CD4-positive, alpha-beta T cell (primary cell): ENCODE measurements at regions not wholly inside any gene's neighbourhood (a gene's known extent, or its start where the extent isn't known, plus 50 kb on each side); places are given as distances from the start of the nearest gene placed in this dataset.

Experiments used
- ATAC-seq: fragments of 200-7000 bp; cut with Tn5 transposase; one replicate; pipeline ENCODE4 v1.10.0; 2022; ENCODE audit warnings: mild to moderate bottlenecking; ENCODE audit not compliant: poor library complexity
- CTCF ChIA-PET: fragments of 350-600 bp; sonication (Branson Sonifier 250); formaldehyde crosslinking; loops from one replicate; lab custom pipeline; 2021; ENCODE audit warnings: antibody characterized with exemption, inconsistent platforms; lab: Charles Lee
- POLR2A ChIA-PET: fragments of 350-600 bp; sonication (Branson Sonifier 250); formaldehyde crosslinking; loops from one replicate; lab custom pipeline; 2021; ENCODE audit warnings: antibody characterized with exemption, inconsistent platforms; lab: Charles Lee
- DNase-seq, 14 experiments: peaks; one replicate each; pipeline ENCODE4 v3.0.0-alpha.2; 2013 to 2020; ENCODE audit warnings: mixed read lengths in 2 of 14
- H3K27ac ChIP-seq, 2 donors: one replicate each; pipeline versions ENCODE4 v1.5.1 to v1.7.0; 2013; ENCODE audit warnings: low read length in 2 of 2, low read depth in 1 of 2, mild to moderate bottlenecking in 1 of 2
- H3K27me3 ChIP-seq, 2 experiments: 1 replicate in 1 of 2; 2 replicates in 1 of 2; pipeline versions ENCODE4 v1.6.1 to v1.7.0; 2013; ENCODE audit warnings: low read length in 2 of 2, control low read depth in 1 of 2, mild to moderate bottlenecking in 1 of 2, moderate library complexity in 1 of 2; ENCODE audit not compliant: insufficient read depth in 2 of 2, control insufficient read depth in 1 of 2
- H3K36me3 ChIP-seq: one replicate; pipeline ENCODE4 v1.6.1; 2013; ENCODE audit warnings: low read length, control low read depth; ENCODE audit not compliant: insufficient read depth
- H3K4me1 ChIP-seq: one replicate; pipeline ENCODE4 v1.6.1; 2013; ENCODE audit warnings: low read length, control low read depth; ENCODE audit not compliant: insufficient read depth
- H3K4me3 ChIP-seq: one replicate; pipeline ENCODE4 v1.5.1; 2013; ENCODE audit warnings: mild to moderate bottlenecking, low read length, moderate library complexity
- H3K9me3 ChIP-seq, 2 experiments: 1 replicate in 1 of 2; 2 replicates in 1 of 2; pipeline versions ENCODE4 v1.6.1 to v1.7.0; 2013; ENCODE audit warnings: low read length in 2 of 2, mild to moderate bottlenecking in 2 of 2, control low read depth in 1 of 2, moderate library complexity in 1 of 2; ENCODE audit not compliant: control insufficient read depth in 1 of 2, insufficient read depth in 1 of 2
- H3K27ac Mint-ChIP-seq: one replicate; pipeline ENCODE4 v1.8.0; 2020; ENCODE audit warnings: mixed read lengths
- H3K27me3 Mint-ChIP-seq: one replicate; pipeline ENCODE4 v1.8.0; 2021; ENCODE audit warnings: mixed read lengths
- H3K36me3 Mint-ChIP-seq: one replicate; pipeline ENCODE4 v1.8.0; 2021; ENCODE audit warnings: low read depth, mixed read lengths
- H3K4me1 Mint-ChIP-seq: one replicate; pipeline ENCODE4 v1.8.0; 2021; ENCODE audit warnings: low read depth, mixed read lengths
- H3K4me3 Mint-ChIP-seq: one replicate; pipeline ENCODE4 v1.8.0; 2020; ENCODE audit warnings: mild to moderate bottlenecking, mixed read lengths
- H3K9me3 Mint-ChIP-seq: one replicate; pipeline ENCODE4 v1.8.0; 2020; ENCODE audit warnings: mixed read lengths
- CTCF ChIP-seq: fragments of 200-600 bp; IDR thresholded peaks from one replicate; pipeline ENCODE4 v1.8.0; 2022; ENCODE audit warnings: antibody characterized with exemption, mild to moderate bottlenecking
- intact Hi-C, 2 experiments: fragments of 100-400 bp; cut with DNase I in 1 of 2; cut with micrococcal nuclease in 1 of 2; formaldehyde crosslinking; loops; one replicate each; pipeline versions ENCODE4 v1.15.1 to v1.9.0; 2023 to 2025; cut with DNase I, micrococcal nuclease

- POLR2A ChIA-PET: no interaction called here
These were observed 54.3 kb upstream of the TARBP1 start for GRCh38 chr1:234533034-234533891.

GRCh38 chr1:234532503-234532922, 53.5 kb upstream of the TARBP1 start:
- ATAC-seq (no peak), DNase-seq (peak in 1 of 14 experiments; percentile 31)
- Mint-ChIP-seq H3K36me3 (no peaks in the 10 kb centered on the region), H3K9me3 (no peaks in the 10 kb centered on the region), H3K27me3 (peaks cover 4% of the 10 kb centered on the region), H3K27ac (no peak overlapping the region), H3K4me3 (no peak overlapping the region), H3K4me1 (no peaks in the 10 kb centered on the region)
- Histone ChIP-seq H3K27me3 (peaks cover 0 to 4% of the 10 kb centered on the region in 2 experiments), H3K9me3 (no peaks in the 10 kb centered on the region), H3K4me1 (no peaks in the 10 kb centered on the region), H3K4me3 (no peak overlapping the region), H3K27ac (no peak overlapping the region), H3K36me3 (no peaks in the 10 kb centered on the region)
- POLR2A ChIA-PET: no interaction called here
- no peak for TF ChIP-seq CTCF
- intact Hi-C loops: no loop called here
- CTCF ChIA-PET: no interaction called here

More at GRCh38 chr1:234533034-234533891, 54.3 kb upstream of the TARBP1 start:
- ATAC-seq (no peak), DNase-seq (peak in 1 of 14 experiments; percentile 31)
- Histone ChIP-seq H3K4me1 (no peaks in the 10 kb centered on the region), H3K4me3 (no peak overlapping the region), H3K9me3 (no peaks in the 10 kb centered on the region), H3K27ac (no peak overlapping the region), H3K36me3 (no peaks in the 10 kb centered on the region), H3K27me3 (peaks cover 0 to 4% of the 10 kb centered on the region in 2 experiments)
- Mint-ChIP-seq H3K36me3 (no peaks in the 10 kb centered on the region), H3K9me3 (no peaks in the 10 kb centered on the region), H3K27me3 (peaks cover 4% of the 10 kb centered on the region), H3K27ac (no peak overlapping the region), H3K4me3 (no peak overlapping the region), H3K4me1 (no peaks in the 10 kb centered on the region)
- CTCF ChIA-PET: no interaction called here
- intact Hi-C loops: no loop called here
- no peak for TF ChIP-seq CTCF

- no peaks in the 10 kb centered on the region for H3K4me1 Mint-ChIP-seq
- H3K27ac Mint-ChIP-seq: no peak overlapping the region
- no peaks in the 10 kb centered on the region for H3K9me3 Mint-ChIP-seq
- no peak overlapping the region for H3K4me3 ChIP-seq
- H3K27me3 ChIP-seq: peaks cover 0 to 4% of the 10 kb centered on the region in 2 experiments
- ChIA-PET CTCF (no interaction called here), POLR2A (no interaction called here)
- no peaks in the 10 kb centered on the region for H3K4me1 ChIP-seq
- ATAC-seq: no peak
- no peaks in the 10 kb centered on the region for H3K36me3 Mint-ChIP-seq
- TF ChIP-seq CTCF: no peak
- no peak for DNase-seq
- peaks cover 4% of the 10 kb centered on the region for H3K27me3 Mint-ChIP-seq
- no peaks in the 10 kb centered on the region for H3K36me3 ChIP-seq
- H3K27ac ChIP-seq: no peak overlapping the region
- H3K9me3 ChIP-seq: no peaks in the 10 kb centered on the region
- H3K4me3 Mint-ChIP-seq: no peak overlapping the region
- intact Hi-C loops: no loop called here
These were observed 52.2 kb upstream of the TARBP1 start for GRCh38 chr1:234531151-234531635.
